K562 (cell line): ENCODE measurements at regions not wholly inside any gene's neighbourhood (a gene's known extent, or its start where the extent isn't known, plus 50 kb on each side); places are given as distances from the start of the nearest gene placed in this dataset.

Source experiments
- ATAC-seq: fragments of 200-7000 bp; cut with Tn5 transposase; 3 replicates; pipeline ENCODE4 v1.9.1; 2020; ENCODE audit warnings: moderate library complexity
- BruUV-seq: library from RNA; stranded (reverse); fragments of 400-500 nt; replicated peaks from 2 replicates; lab custom pipeline; 2021; lab: Mats Ljungman, UMichigan
- CTCF ChIA-PET: fragments of 300-600 bp; formaldehyde crosslinking; extraction: SDS; loops from one replicate; lab custom pipeline; 2021; ENCODE audit warnings: low intra/inter-chr PET ratio; lab: Yijun Ruan, JAX
- POLR2A ChIA-PET: fragments of 300-600, 350-650 bp; sonication (Branson Sonifier 250); formaldehyde crosslinking; extraction: SDS; loops from one replicate; lab custom pipeline; 2021; ENCODE audit warnings: antibody characterized with exemption, inconsistent platforms; lab: Yijun Ruan, JAX
- DNase-seq, 4 experiments: peaks; one replicate each; pipeline versions ENCODE4 v3.0.0 to v3.0.0-alpha.2; 2011 to 2018; ENCODE audit warnings: low spot score in 3 of 4, mixed read lengths in 3 of 4; ENCODE audit errors: extremely low read depth in 1 of 4
- FAIRE-seq: peaks from 2 replicates; lab custom pipeline; 2011; peaks lifted over from hg19 to GRCh38; lab: Jason Lieb, UNC
- H2AFZ ChIP-seq: 2 replicates; pipeline ENCODE4 v1.6.0; 2011; ENCODE audit warnings: low read depth, low read length, control low read depth, inconsistent platforms
- H3K27ac ChIP-seq: fragments of 200-600 bp; 3 replicates; pipeline ENCODE4 v1.8.0; 2011; ENCODE audit warnings: low read depth, mild to moderate bottlenecking, control low read depth, inconsistent platforms, low read length, moderate library complexity, mixed read lengths; ENCODE audit errors: extremely low read depth
- H3K27me3 ChIP-seq, 2 experiments: fragments of 300-600 bp in 1 of 2; 2 replicates in 1 of 2; 3 replicates in 1 of 2; pipeline versions ENCODE4 v1.6.0 to v1.8.0; 2011; ENCODE audit warnings: inconsistent platforms in 2 of 2, low read length in 2 of 2, mild to moderate bottlenecking in 1 of 2, mixed read lengths in 1 of 2, moderate library complexity in 1 of 2; ENCODE audit not compliant: control insufficient read depth in 2 of 2, insufficient read depth in 2 of 2
- H3K36me3 ChIP-seq: fragments of 300-600 bp; 3 replicates; pipeline ENCODE4 v1.8.0; 2011; ENCODE audit warnings: mild to moderate bottlenecking, low read length, inconsistent platforms; ENCODE audit not compliant: control insufficient read depth, insufficient read depth
- H3K4me1 ChIP-seq, 2 experiments: fragments of 200-600 bp in 1 of 2; replicated peaks in 1 of 2; 2 replicates in 1 of 2; 3 replicates in 1 of 2; pipeline versions ENCODE4 v1.5.1 to v1.8.0; 2011; ENCODE audit warnings: inconsistent platforms in 2 of 2, low read length in 2 of 2, mild to moderate bottlenecking in 1 of 2, mixed read lengths in 1 of 2, moderate library complexity in 1 of 2; ENCODE audit not compliant: control insufficient read depth in 2 of 2, insufficient read depth in 2 of 2
- H3K4me2 ChIP-seq: 2 replicates; pipeline ENCODE4 v1.6.1; 2011; ENCODE audit warnings: low read length, control low read depth, inconsistent platforms, mixed read lengths; ENCODE audit not compliant: insufficient read depth
- H3K4me3 ChIP-seq: fragments of 200-600 bp; sonication (generic), shearing (Covaris generic); 2 replicates; pipeline ENCODE4 v1.5.1; 2016; ENCODE audit warnings: control low read depth, inconsistent platforms
- H3K79me2 ChIP-seq: fragments of 200-600 bp; 3 replicates; pipeline ENCODE4 v1.8.0; 2011; ENCODE audit warnings: low read length, inconsistent platforms; ENCODE audit not compliant: control insufficient read depth, insufficient read depth
- H3K9ac ChIP-seq, 2 experiments: 2 replicates each; pipeline versions ENCODE4 v1.6.0 to v1.6.1; 2011; ENCODE audit warnings: low read depth in 2 of 2, low read length in 2 of 2, control low read depth in 1 of 2, inconsistent platforms in 1 of 2, mild to moderate bottlenecking in 1 of 2, mixed read lengths in 1 of 2; ENCODE audit not compliant: insufficient read depth in 1 of 2
- H3K9me1 ChIP-seq: one replicate; pipeline ENCODE4 v1.6.0; 2011; ENCODE audit warnings: inconsistent platforms, mild to moderate bottlenecking, low read length, moderate library complexity; ENCODE audit not compliant: control insufficient read depth, insufficient read depth
- H3K9me3 ChIP-seq: replicated peaks from 2 replicates; pipeline ENCODE4 v1.5.1; 2011; ENCODE audit warnings: low read depth, low read length, inconsistent platforms; ENCODE audit not compliant: control insufficient read depth, insufficient read depth
- H4K20me1 ChIP-seq: replicated peaks from 2 replicates; pipeline ENCODE4 v1.6.1; 2011; ENCODE audit warnings: low read length, inconsistent platforms, mixed read lengths; ENCODE audit not compliant: control insufficient read depth, insufficient read depth
- BRD4 ChIP-seq: fragments of 200-600 bp; sonication (generic); IDR thresholded peaks from 2 replicates; pipeline ENCODE4 v1.6.1; 2017; ENCODE audit warnings: inconsistent platforms
- KLF16 ChIP-seq: IDR thresholded peaks from 2 replicates; pipeline ENCODE4 v1.6.1; 2016; ENCODE audit warnings: antibody characterized with exemption
- MNT ChIP-seq, 2 experiments: fragments of 450-650 bp; conservative IDR thresholded peaks; 2 replicates each; pipeline ENCODE4 v1.6.1; 2017; ENCODE audit warnings: mild to moderate bottlenecking in 2 of 2, moderate library complexity in 2 of 2
- PTBP1 ChIP-seq: fragments of 200-400 bp; formaldehyde crosslinking; IDR thresholded peaks from 2 replicates; pipeline ENCODE4 v1.6.1; 2017; ENCODE audit warnings: low read depth, low read length
- RFX1 ChIP-seq: fragments of 450-650 bp; IDR thresholded peaks from 2 replicates; pipeline ENCODE4 v1.6.1; 2016; ENCODE audit warnings: mild to moderate bottlenecking, moderate library complexity
- SETDB1 ChIP-seq: IDR thresholded peaks from one replicate; pipeline ENCODE4 v1.6.1; 2012; ENCODE audit warnings: low read length, control low read depth, inconsistent platforms
- SLC30A9 ChIP-seq: fragments of 250-450 bp; sonication (Bioruptor Pico); IDR thresholded peaks from 2 replicates; pipeline ENCODE4 v1.8.0; 2022; ENCODE audit warnings: mild to moderate bottlenecking, moderate library complexity
- TAL1 ChIP-seq: fragments of 450-650 bp; IDR thresholded peaks from 2 replicates; pipeline ENCODE4 v1.6.1; 2016; ENCODE audit warnings: mild to moderate bottlenecking
- ZC3H8 ChIP-seq: fragments of 450-650 bp; IDR thresholded peaks from 2 replicates; pipeline ENCODE4 v1.6.1; 2017
- ZNF780A ChIP-seq: fragments of 250-450 bp; sonication (Bioruptor Pico); IDR thresholded peaks from 2 replicates; pipeline ENCODE4 v1.5.0; 2021; ENCODE audit warnings: mild to moderate bottlenecking
- ZZZ3 ChIP-seq: fragments of 450-650 bp; IDR thresholded peaks from 2 replicates; pipeline ENCODE4 v1.6.1; 2016; ENCODE audit warnings: antibody characterized with exemption, mild to moderate bottlenecking, moderate library complexity
- WGBS: fragments of 100-300 bp; shearing (Covaris generic); methylation state at CpG from one replicate; pipeline ENCODE4 v1.1.6; 2016; ENCODE audit warnings: low coverage, mixed read lengths; ENCODE audit not compliant: insufficient coverage; ENCODE audit errors: missing lambda C conversion rate; 5-methylcytosine and 5-hydroxymethylcytosine counted together
- in situ Hi-C: fragments of 300-500 bp; cut with MboI; formaldehyde crosslinking; loops from 4 replicates; pipeline ENCODE4 v1.15.0; 2018; ENCODE audit warnings: inconsistent platforms, mixed read lengths
- intact Hi-C: fragments of 100-400 bp; cut with micrococcal nuclease; formaldehyde crosslinking; loops from 2 replicates; pipeline ENCODE4 v1.14.2; 2022
- TF ChIP-seq, protein P1 (sequence below), 2 experiments: fragments of 450-650 bp in 1 of 2; IDR thresholded peaks; 2 replicates each; pipeline ENCODE4 v1.6.1; 2011 to 2017; ENCODE audit warnings: low read depth in 2 of 2, antibody characterized with exemption in 1 of 2, borderline replicate concordance in 1 of 2, low read length in 1 of 2, mild to moderate bottlenecking in 1 of 2, mixed read lengths in 1 of 2; ENCODE audit not compliant: control insufficient read depth in 1 of 2

DNA sequence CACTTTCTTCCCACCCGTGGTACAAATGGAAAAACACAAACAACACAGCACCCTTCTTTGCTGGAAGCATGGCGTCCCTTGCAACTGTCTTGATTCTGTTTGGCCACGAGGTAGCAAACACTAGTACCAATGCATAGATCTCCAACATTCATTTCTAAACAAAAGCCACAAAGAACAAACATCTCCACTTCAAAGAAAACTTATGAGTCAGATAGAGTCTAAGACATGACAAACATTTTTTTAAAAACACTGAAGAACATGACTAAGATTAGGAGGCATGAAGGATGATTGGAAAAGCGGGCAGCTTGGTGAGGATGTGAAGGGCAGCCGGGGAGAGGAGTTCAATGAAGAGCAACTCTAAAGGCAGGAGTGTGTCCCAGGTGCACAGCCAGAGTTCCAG, 197.6 kb upstream of the FAM9B start:
- ATAC-seq = no peak
- intact Hi-C loops (no loop called here), in situ Hi-C loops (no loop called here)
- no peak for DNase-seq
- no peak overlapping the region for H3K9ac ChIP-seq
- H3K4me1 ChIP-seq = no peaks in the 10 kb centered on the region
- no TSS peak for BruUV-seq
- H3K9me1 ChIP-seq = no peaks in the 10 kb centered on the region
- POLR2A ChIA-PET = no interaction called here
- H3K27me3 ChIP-seq = no peaks in the 10 kb centered on the region
- H3K36me3 ChIP-seq = no peaks in the 10 kb centered on the region
- H4K20me1 ChIP-seq = no peaks in the 10 kb centered on the region
- no peaks in the 10 kb centered on the region for H3K9me3 ChIP-seq
- CTCF ChIA-PET = no interaction called here
- H3K4me3 ChIP-seq = no peak overlapping the region
- no peak overlapping the region for H3K27ac ChIP-seq
- no peak for TF ChIP-seq PTBP1
- no peak for TF ChIP-seq ZZZ3
- no peak for TF ChIP-seq TAL1
- no peak for TF ChIP-seq ZNF780A (CRISPR knock-in tag)
- no peak for TF ChIP-seq SLC30A9 (CRISPR knock-in tag)
- TF ChIP-seq MNT (conservative IDR thresholded peaks at IDR 0.05) = no peak
- no peak for TF ChIP-seq ZC3H8
- no peak for TF ChIP-seq KLF16
- TF ChIP-seq SETDB1 = no peak
- TF ChIP-seq, protein P1, sequence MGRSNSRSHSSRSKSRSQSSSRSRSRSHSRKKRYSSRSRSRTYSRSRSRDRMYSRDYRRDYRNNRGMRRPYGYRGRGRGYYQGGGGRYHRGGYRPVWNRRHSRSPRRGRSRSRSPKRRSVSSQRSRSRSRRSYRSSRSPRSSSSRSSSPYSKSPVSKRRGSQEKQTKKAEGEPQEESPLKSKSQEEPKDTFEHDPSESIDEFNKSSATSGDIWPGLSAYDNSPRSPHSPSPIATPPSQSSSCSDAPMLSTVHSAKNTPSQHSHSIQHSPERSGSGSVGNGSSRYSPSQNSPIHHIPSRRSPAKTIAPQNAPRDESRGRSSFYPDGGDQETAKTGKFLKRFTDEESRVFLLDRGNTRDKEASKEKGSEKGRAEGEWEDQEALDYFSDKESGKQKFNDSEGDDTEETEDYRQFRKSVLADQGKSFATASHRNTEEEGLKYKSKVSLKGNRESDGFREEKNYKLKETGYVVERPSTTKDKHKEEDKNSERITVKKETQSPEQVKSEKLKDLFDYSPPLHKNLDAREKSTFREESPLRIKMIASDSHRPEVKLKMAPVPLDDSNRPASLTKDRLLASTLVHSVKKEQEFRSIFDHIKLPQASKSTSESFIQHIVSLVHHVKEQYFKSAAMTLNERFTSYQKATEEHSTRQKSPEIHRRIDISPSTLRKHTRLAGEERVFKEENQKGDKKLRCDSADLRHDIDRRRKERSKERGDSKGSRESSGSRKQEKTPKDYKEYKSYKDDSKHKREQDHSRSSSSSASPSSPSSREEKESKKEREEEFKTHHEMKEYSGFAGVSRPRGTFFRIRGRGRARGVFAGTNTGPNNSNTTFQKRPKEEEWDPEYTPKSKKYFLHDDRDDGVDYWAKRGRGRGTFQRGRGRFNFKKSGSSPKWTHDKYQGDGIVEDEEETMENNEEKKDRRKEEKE (IDR thresholded peaks at IDR 0.05; ENCODE audit: borderline replicate concordance in 1 of 2, control insufficient read depth in 1 of 2, low read depth in 2 of 2, low read length in 1 of 2) = no peak
- no peak for TF ChIP-seq RFX1
- TF ChIP-seq BRD4 = no peak
- 0% methylated on average over 1 of the region's 5 CpGs for WGBS
- H3K79me2 ChIP-seq = no peaks in the 10 kb centered on the region
- H2AFZ ChIP-seq = no peak overlapping the region
- FAIRE-seq = no peak
- no peak overlapping the region for H3K4me2 ChIP-seq
